Tibial nerve (tissue), 4 donors: ENCODE measurements at regions not wholly inside any gene's neighbourhood (a gene's known extent, or its start where the extent isn't known, plus 50 kb on each side); places are given as distances from the start of the nearest gene placed in this dataset.

Source experiments
- CTCF ChIP-seq, 5 experiments: fragments of 200-600 bp in 3 of 5; fragments of 450-650 bp in 2 of 5; sonication (generic) in 3 of 5; IDR thresholded peaks; one replicate each; pipeline ENCODE4 v1.5.1; 2016 to 2019; ENCODE audit warnings: antibody characterized with exemption in 5 of 5, mild to moderate bottlenecking in 3 of 5, moderate library complexity in 2 of 5
- EP300 ChIP-seq, 2 donors: sonication (generic); formaldehyde crosslinking; IDR thresholded peaks; one replicate each; pipeline ENCODE4 v1.6.1; 2017; ENCODE audit warnings: antibody characterized with exemption in 2 of 2, mild to moderate bottlenecking in 1 of 2
- POLR2A ChIP-seq, 2 donors: fragments of 450-650 bp; IDR thresholded peaks; one replicate each; pipeline ENCODE4 v1.6.1; 2017; ENCODE audit warnings: antibody characterized with exemption in 2 of 2, mild to moderate bottlenecking in 2 of 2, moderate library complexity in 2 of 2

GRCh38 chr14:51512316-51512715 lies 139.4 kb upstream of the FRMD6 start:
- TF ChIP-seq CTCF (IDR thresholded peaks at IDR 0.05): no peak
- TF ChIP-seq POLR2A (IDR thresholded peaks at IDR 0.05): no peak
- TF ChIP-seq EP300 (IDR thresholded peaks at IDR 0.05): no peak
